H9 (cell line): ENCODE measurements at regions not wholly inside any gene's neighbourhood (a gene's known extent, or its start where the extent isn't known, plus 50 kb on each side); places are given as distances from the start of the nearest gene placed in this dataset.
"Not testable (repeated sequence)": the region's sequence is repeated elsewhere in the genome, so short reads cannot be mapped to it uniquely, and the experiment has no call there.

ENCODE experiments used
- DNase-seq: peaks from one replicate; pipeline ENCODE4 v3.0.0-alpha.2; 2017
- H2AFZ ChIP-seq: one replicate; pipeline ENCODE4 v1.6.1; 2013; ENCODE audit warnings: mild to moderate bottlenecking, low read length, control low read depth, moderate library complexity
- H2AK5ac ChIP-seq: 2 replicates; pipeline ENCODE4 v1.6.1; 2013; ENCODE audit warnings: low read length, control low read depth, mixed read lengths; ENCODE audit not compliant: insufficient read length
- H2BK120ac ChIP-seq: one replicate; pipeline ENCODE4 v1.6.1; 2013; ENCODE audit warnings: low read depth, mild to moderate bottlenecking, low read length, control low read depth, inconsistent platforms; ENCODE audit not compliant: poor library complexity, severe bottlenecking
- H2BK12ac ChIP-seq: 2 replicates; pipeline ENCODE4 v1.6.1; 2013; ENCODE audit warnings: low read length, control low read depth, mixed read lengths, low read depth; ENCODE audit not compliant: insufficient read length
- H2BK15ac ChIP-seq: 2 replicates; pipeline ENCODE4 v1.6.1; 2013; ENCODE audit warnings: low read depth, low read length, control low read depth
- H2BK20ac ChIP-seq: one replicate; pipeline ENCODE4 v1.6.1; 2013; ENCODE audit warnings: low read depth, mild to moderate bottlenecking, low read length, control low read depth, inconsistent platforms; ENCODE audit not compliant: poor library complexity, severe bottlenecking
- H2BK5ac ChIP-seq: 2 replicates; pipeline ENCODE4 v1.6.1; 2013; ENCODE audit warnings: low read length, control low read depth, mixed read lengths; ENCODE audit not compliant: insufficient read length
- H3K14ac ChIP-seq: 2 replicates; pipeline ENCODE4 v1.6.1; 2013; ENCODE audit warnings: low read length, control low read depth; ENCODE audit not compliant: insufficient read depth
- H3K18ac ChIP-seq: 2 replicates; pipeline ENCODE4 v1.6.1; 2013; ENCODE audit warnings: low read depth, mild to moderate bottlenecking, mixed read lengths, low read length, control low read depth; ENCODE audit not compliant: insufficient read length
- H3K23ac ChIP-seq: 2 replicates; pipeline ENCODE4 v1.6.1; 2013; ENCODE audit warnings: low read length, control low read depth, mixed read lengths, low read depth; ENCODE audit not compliant: insufficient read length
- H3K23me2 ChIP-seq: 2 replicates; pipeline ENCODE4 v1.6.1; 2013; ENCODE audit warnings: low read depth, mild to moderate bottlenecking, mixed read lengths, low read length, control low read depth; ENCODE audit not compliant: insufficient read length, poor library complexity, severe bottlenecking
- H3K27ac ChIP-seq: 2 replicates; pipeline ENCODE4 v1.5.1; 2013; ENCODE audit warnings: low read length, control low read depth, mixed read lengths, low read depth; ENCODE audit not compliant: insufficient read length
- H3K27me3 ChIP-seq: 2 replicates; pipeline ENCODE4 v1.6.1; 2013; ENCODE audit warnings: low read length, control low read depth, inconsistent platforms; ENCODE audit not compliant: insufficient read depth
- H3K4ac ChIP-seq: 2 replicates; pipeline ENCODE4 v1.6.1; 2013; ENCODE audit warnings: low read depth, mild to moderate bottlenecking, control low read depth, inconsistent platforms, low read length, moderate library complexity
- H3K4me1 ChIP-seq: 2 replicates; pipeline ENCODE4 v1.6.1; 2013; ENCODE audit warnings: low read length, control low read depth, inconsistent platforms; ENCODE audit not compliant: insufficient read depth
- H3K4me2 ChIP-seq: 2 replicates; pipeline ENCODE4 v1.6.1; 2013; ENCODE audit warnings: low read length, control low read depth, mixed read lengths; ENCODE audit not compliant: insufficient read length, insufficient read depth
- H3K56ac ChIP-seq: 2 replicates; pipeline ENCODE4 v1.6.1; 2013; ENCODE audit warnings: low read depth, mild to moderate bottlenecking, mixed read lengths, low read length, control low read depth; ENCODE audit not compliant: insufficient read length
- H3K79me1 ChIP-seq: 2 replicates; pipeline ENCODE4 v1.6.1; 2013; ENCODE audit warnings: low read depth, mild to moderate bottlenecking, moderate library complexity, low read length, control low read depth, inconsistent platforms; ENCODE audit not compliant: insufficient read depth, poor library complexity, severe bottlenecking
- H3K79me2 ChIP-seq: 2 replicates; pipeline ENCODE4 v1.6.1; 2013; ENCODE audit warnings: low read length, control low read depth, inconsistent platforms; ENCODE audit not compliant: insufficient read depth
- H3K9ac ChIP-seq: 2 replicates; pipeline ENCODE4 v1.6.1; 2013; ENCODE audit warnings: low read length, control low read depth, mixed read lengths; ENCODE audit not compliant: insufficient read length; ENCODE audit errors: extremely low read depth
- H3K9me3 ChIP-seq: one replicate; pipeline ENCODE4 v1.6.1; 2013; ENCODE audit warnings: low read depth, low read length, inconsistent platforms; ENCODE audit not compliant: control insufficient read depth
- H3T11ph ChIP-seq: one replicate; pipeline ENCODE4 v1.6.1; 2013; ENCODE audit warnings: mild to moderate bottlenecking, low read length, control low read depth, inconsistent platforms
- H4K20me1 ChIP-seq: one replicate; pipeline ENCODE4 v1.6.1; 2013; ENCODE audit not compliant: control insufficient read depth, insufficient read length, insufficient read depth
- H4K5ac ChIP-seq: 2 replicates; pipeline ENCODE4 v1.6.1; 2013; ENCODE audit warnings: low read depth, mild to moderate bottlenecking, mixed read lengths, low read length, control low read depth; ENCODE audit not compliant: insufficient read length
- H4K8ac ChIP-seq: replicated peaks from 2 replicates; pipeline ENCODE4 v1.6.1; 2013; ENCODE audit warnings: low read length, control low read depth, mixed read lengths, low read depth; ENCODE audit not compliant: insufficient read length
- H4K91ac ChIP-seq: 2 replicates; pipeline ENCODE4 v1.6.1; 2013; ENCODE audit warnings: low read depth, mild to moderate bottlenecking, moderate library complexity, mixed read lengths, low read length, control low read depth; ENCODE audit not compliant: insufficient read length
- H3K27ac Mint-ChIP-seq, 3 experiments: 2 replicates in 2 of 3; 3 replicates in 1 of 3; pipeline ENCODE4 v1.8.0; 2020 to 2021; ENCODE audit warnings: mixed read lengths in 3 of 3, mild to moderate bottlenecking in 1 of 3, moderate library complexity in 1 of 3
- H3K27me3 Mint-ChIP-seq: 2 replicates; pipeline ENCODE4 v1.8.0; 2021; ENCODE audit warnings: low read depth, mild to moderate bottlenecking, moderate library complexity, mixed read lengths
- H3K36me3 Mint-ChIP-seq, 3 experiments: 2 replicates in 2 of 3; 3 replicates in 1 of 3; pipeline ENCODE4 v1.8.0; 2020 to 2021; ENCODE audit warnings: low read depth in 3 of 3, mixed read lengths in 3 of 3; ENCODE audit not compliant: insufficient read depth in 1 of 3
- H3K4me1 Mint-ChIP-seq, 2 experiments: 2 replicates each; pipeline ENCODE4 v1.8.0; 2020; ENCODE audit warnings: mixed read lengths in 2 of 2
- H3K4me3 Mint-ChIP-seq, 2 experiments: 2 replicates in 1 of 2; 3 replicates in 1 of 2; pipeline ENCODE4 v1.8.0; 2020 to 2021; ENCODE audit warnings: mild to moderate bottlenecking in 2 of 2, mixed read lengths in 2 of 2, moderate library complexity in 1 of 2
- H3K9me3 Mint-ChIP-seq, 2 experiments: 2 replicates in 1 of 2; 3 replicates in 1 of 2; pipeline ENCODE4 v1.8.0; 2020; ENCODE audit warnings: mild to moderate bottlenecking in 2 of 2, mixed read lengths in 2 of 2, moderate library complexity in 1 of 2
- CTCF ChIP-seq: fragments of 200-600 bp; sonication (generic); conservative IDR thresholded peaks from 3 replicates; pipeline ENCODE4 v1.8.0; 2021; ENCODE audit warnings: antibody characterized with exemption, mild to moderate bottlenecking
- WGBS: extraction: QIAGEN DNeasy Blood & Tissue Kit; methylation state at CpG from one replicate; pipeline ENCODE4 v1.1.7; 2013; ENCODE audit warnings: missing lambda C conversion rate, low lambda C conversion rate, mixed read lengths; ENCODE audit not compliant: insufficient read length; ENCODE audit errors: extremely low coverage; 5-methylcytosine and 5-hydroxymethylcytosine counted together

DNA sequence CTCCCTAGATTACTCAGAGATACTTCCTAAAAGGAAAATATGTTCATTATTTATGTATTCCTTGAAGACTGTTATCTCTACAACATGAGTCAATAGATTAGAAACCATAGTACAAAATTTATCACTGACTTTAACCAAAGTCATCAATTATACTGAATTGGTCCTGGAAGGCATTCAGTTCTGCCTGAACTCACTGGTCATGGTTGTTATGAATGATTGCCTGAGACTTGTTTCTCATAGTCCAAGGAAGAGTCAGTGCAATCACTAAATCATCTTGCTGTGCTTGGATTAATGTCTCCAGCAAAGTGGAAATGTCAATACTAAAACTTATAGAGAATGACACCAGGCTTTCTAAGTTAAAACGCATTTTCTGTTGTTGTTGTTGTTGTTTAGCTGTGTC is 878.6 kb upstream of the MANEA start:
- H3K27ac ChIP-seq, result no peak overlapping the region
- no CpG with 5 or more reads among the region's 1 CpG for WGBS
- H2AK5ac ChIP-seq, result no peak overlapping the region
- H3K79me2 ChIP-seq, result no peaks in the 10 kb centered on the region
- H4K91ac ChIP-seq, result no peak overlapping the region
- no peaks in the 10 kb centered on the region for H3K27me3 ChIP-seq
- no peak overlapping the region for H3K9ac ChIP-seq
- no peaks in the 10 kb centered on the region for H3K9me3 Mint-ChIP-seq
- no peaks in the 10 kb centered on the region for H3K36me3 Mint-ChIP-seq
- no peak overlapping the region for H3K4ac ChIP-seq
- H3K23ac ChIP-seq, result no peak overlapping the region
- no peak overlapping the region for H3K27ac Mint-ChIP-seq
- no peaks in the 10 kb centered on the region for H3K23me2 ChIP-seq
- H3T11ph ChIP-seq, result no peak overlapping the region
- no peak overlapping the region for H2BK5ac ChIP-seq
- no peak overlapping the region for H3K4me2 ChIP-seq
- H3K27me3 Mint-ChIP-seq, result no peaks in the 10 kb centered on the region
- H3K4me1 ChIP-seq, result no peaks in the 10 kb centered on the region
- no peak overlapping the region for H3K18ac ChIP-seq
- no peak overlapping the region for H2BK15ac ChIP-seq
- H3K56ac ChIP-seq, result no peak overlapping the region
- no peak overlapping the region for H2BK120ac ChIP-seq
- H3K14ac ChIP-seq, result no peak overlapping the region
- no peaks in the 10 kb centered on the region for H3K4me1 Mint-ChIP-seq
- no peaks in the 10 kb centered on the region for H3K9me3 ChIP-seq
- H2BK20ac ChIP-seq, result no peak overlapping the region
- no peaks in the 10 kb centered on the region for H4K20me1 ChIP-seq
- H4K8ac ChIP-seq, result no peak overlapping the region
- no peaks in the 10 kb centered on the region for H3K79me1 ChIP-seq
- H3K4me3 Mint-ChIP-seq, result no peak overlapping the region
- H4K5ac ChIP-seq, result no peak overlapping the region
- DNase-seq, result no peak
- no peak overlapping the region for H2BK12ac ChIP-seq
- TF ChIP-seq CTCF, result no peak
- H2AFZ ChIP-seq, result no peak overlapping the region

DNA sequence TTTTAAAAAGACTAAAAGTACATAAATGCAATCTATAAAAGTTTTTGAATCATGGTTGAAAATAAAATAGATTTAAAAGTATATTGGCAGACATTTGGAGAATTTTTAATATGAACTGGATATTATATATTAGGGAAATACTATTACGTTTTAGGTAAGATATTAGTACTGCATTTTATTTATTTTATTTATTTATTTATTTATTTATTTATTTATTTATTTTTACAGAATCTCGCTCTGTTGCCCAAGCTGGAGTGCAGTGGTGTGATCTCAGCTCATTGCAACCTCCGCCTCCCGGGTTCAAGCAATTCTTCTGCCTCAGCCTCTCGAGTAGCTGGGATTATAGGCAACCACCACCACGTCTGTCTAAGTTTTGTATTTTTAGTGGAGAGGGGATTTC is 890.1 kb upstream of the MANEA start:
- not testable (repeated sequence) for H2BK15ac ChIP-seq, H4K20me1 ChIP-seq, H3K9me3 Mint-ChIP-seq, H3K23ac ChIP-seq, H4K5ac ChIP-seq, H3K27ac ChIP-seq, H3K9me3 ChIP-seq, H3K23me2 ChIP-seq, DNase-seq, H3K4me2 ChIP-seq, H3K27me3 ChIP-seq, H2BK20ac ChIP-seq, H3K14ac ChIP-seq, H3K79me2 ChIP-seq, H2AK5ac ChIP-seq, H2BK120ac ChIP-seq, H3K18ac ChIP-seq, H3K56ac ChIP-seq, H3T11ph ChIP-seq, H3K4ac ChIP-seq, H4K8ac ChIP-seq, H3K4me3 Mint-ChIP-seq, H4K91ac ChIP-seq, H3K79me1 ChIP-seq, H2BK12ac ChIP-seq, H3K27me3 Mint-ChIP-seq, H2BK5ac ChIP-seq, H2AFZ ChIP-seq, H3K27ac Mint-ChIP-seq, H3K9ac ChIP-seq, H3K4me1 ChIP-seq, H3K4me1 Mint-ChIP-seq
- H3K36me3 Mint-ChIP-seq, result peaks cover 2 to 12% (median 7%) of the 10 kb centered on the region in 3 experiments; a peak in 4 of 7 replicates
- no CpG with 5 or more reads among the region's 6 CpGs for WGBS
